Stimulated activated memory B cell treated with anti-CD40 and anti-IgM and Interleukin-4, amounts not matched to agents 10 μg/mL and 1 μg/mL and 100 μg/mL, for 72 hours (primary cell): ENCODE measurements at regions not wholly inside any gene's neighbourhood (a gene's known extent, or its start where the extent isn't known, plus 50 kb on each side); places are given as distances from the start of the nearest gene placed in this dataset.
A peak's percentile ranks its signal among the peaks of the same experiment; 100 is the strongest.

ENCODE experiments used
- ATAC-seq: fragments of 150-1000 bp; cut with Tn5 transposase; 2 replicates; pipeline ENCODE4 v1.10.0; 2021
- H3K27ac Mint-ChIP-seq: one replicate; pipeline ENCODE4 v1.8.0; 2022; ENCODE audit warnings: mild to moderate bottlenecking, mixed read lengths
- H3K27me3 Mint-ChIP-seq: one replicate; pipeline ENCODE4 v1.8.0; 2022; ENCODE audit warnings: mixed read lengths
- H3K36me3 Mint-ChIP-seq: one replicate; pipeline ENCODE4 v1.8.0; 2022; ENCODE audit warnings: mixed read lengths
- H3K4me1 Mint-ChIP-seq: one replicate; pipeline ENCODE4 v1.8.0; 2022; ENCODE audit warnings: mixed read lengths
- H3K4me3 Mint-ChIP-seq: one replicate; pipeline ENCODE4 v1.8.0; 2022; ENCODE audit warnings: mild to moderate bottlenecking, moderate library complexity, mixed read lengths
- H3K9me3 Mint-ChIP-seq: one replicate; pipeline ENCODE4 v1.8.0; 2022; ENCODE audit warnings: mixed read lengths

DNA sequence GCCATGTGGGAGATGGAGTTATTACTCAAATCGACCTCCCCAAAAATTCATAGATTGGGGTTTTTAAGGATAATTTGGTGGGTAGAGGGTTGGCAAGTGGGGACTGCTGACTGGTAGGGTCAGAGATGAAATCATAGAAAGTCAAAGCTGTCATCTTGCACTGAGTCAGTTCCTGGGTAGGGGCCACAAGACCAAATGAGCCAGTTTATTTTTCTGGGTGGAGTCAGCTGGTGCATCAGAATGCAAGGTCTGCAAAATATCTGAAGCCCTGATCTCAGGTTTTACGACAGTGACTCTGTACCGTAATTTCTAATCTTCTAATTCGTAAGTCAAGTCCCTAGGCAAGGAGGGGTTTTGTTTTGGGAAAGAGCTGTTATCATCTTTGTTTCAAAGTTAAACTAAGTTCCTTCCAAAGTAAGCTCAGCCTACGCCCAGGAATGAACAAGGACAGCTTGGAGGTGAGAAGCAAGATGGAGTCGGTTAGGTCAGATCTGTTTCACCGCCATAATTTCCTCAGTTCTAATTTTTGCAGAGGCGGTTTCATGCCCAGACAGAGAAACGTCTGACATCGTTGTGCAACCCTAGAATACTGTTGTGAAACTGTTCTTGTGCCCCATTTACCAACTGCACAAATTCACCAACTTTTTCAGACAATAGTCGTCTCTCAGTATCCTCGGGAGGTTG lies 104.5 kb upstream of the SFSWAP start:
- peaks cover 78% of the 10 kb centered on the region for H3K27me3 Mint-ChIP-seq
- H3K4me1 Mint-ChIP-seq, result peaks cover 9% of the 10 kb centered on the region
- H3K36me3 Mint-ChIP-seq, result no peaks in the 10 kb centered on the region
- no peaks in the 10 kb centered on the region for H3K9me3 Mint-ChIP-seq
- H3K4me3 Mint-ChIP-seq, result no peak overlapping the region
- no peak overlapping the region for H3K27ac Mint-ChIP-seq
- ATAC-seq, result no peak

DNA sequence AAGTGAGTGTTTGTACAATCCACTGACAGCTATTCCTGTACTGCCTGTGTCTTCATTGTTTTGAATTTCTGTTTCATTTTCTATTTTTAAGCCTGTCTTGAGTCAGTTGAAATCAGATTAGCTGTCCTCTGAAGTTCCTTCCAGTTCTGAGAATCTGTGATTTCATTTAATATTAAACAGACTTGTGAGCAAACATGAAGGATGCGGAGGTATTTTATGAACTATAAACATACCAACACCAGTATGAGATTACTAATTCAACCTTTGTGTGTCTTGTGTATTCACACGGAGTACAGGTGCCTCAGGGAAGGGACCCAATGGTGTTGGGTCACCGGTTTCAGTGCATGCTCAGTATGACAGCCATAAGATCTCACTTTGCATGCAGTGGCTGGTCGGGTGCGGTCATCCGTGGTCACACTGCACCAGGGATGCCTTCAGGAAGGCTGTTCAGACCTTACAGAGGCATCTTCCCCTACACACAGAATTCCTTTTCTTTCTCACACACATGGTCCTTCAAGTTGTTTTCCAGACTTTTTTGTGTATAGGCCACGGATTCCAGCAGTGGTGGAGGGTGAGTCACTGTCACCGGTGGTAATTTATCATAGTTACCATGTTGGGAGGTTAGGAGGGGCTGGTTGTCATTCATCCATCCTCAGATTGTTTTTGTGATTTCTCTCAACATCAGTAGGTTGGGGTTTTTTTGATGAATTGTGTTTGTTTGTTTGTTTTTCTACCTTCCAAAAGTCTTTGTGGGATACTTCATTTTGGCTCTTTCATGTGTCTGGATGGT lies 103.0 kb upstream of the SFSWAP start:
- H3K27ac Mint-ChIP-seq, result no peak overlapping the region
- no peak overlapping the region for H3K4me3 Mint-ChIP-seq
- no peaks in the 10 kb centered on the region for H3K9me3 Mint-ChIP-seq
- no peaks in the 10 kb centered on the region for H3K36me3 Mint-ChIP-seq
- no peak for ATAC-seq
- peaks cover 82% of the 10 kb centered on the region for H3K27me3 Mint-ChIP-seq
- H3K4me1 Mint-ChIP-seq, result peaks cover 9% of the 10 kb centered on the region

DNA sequence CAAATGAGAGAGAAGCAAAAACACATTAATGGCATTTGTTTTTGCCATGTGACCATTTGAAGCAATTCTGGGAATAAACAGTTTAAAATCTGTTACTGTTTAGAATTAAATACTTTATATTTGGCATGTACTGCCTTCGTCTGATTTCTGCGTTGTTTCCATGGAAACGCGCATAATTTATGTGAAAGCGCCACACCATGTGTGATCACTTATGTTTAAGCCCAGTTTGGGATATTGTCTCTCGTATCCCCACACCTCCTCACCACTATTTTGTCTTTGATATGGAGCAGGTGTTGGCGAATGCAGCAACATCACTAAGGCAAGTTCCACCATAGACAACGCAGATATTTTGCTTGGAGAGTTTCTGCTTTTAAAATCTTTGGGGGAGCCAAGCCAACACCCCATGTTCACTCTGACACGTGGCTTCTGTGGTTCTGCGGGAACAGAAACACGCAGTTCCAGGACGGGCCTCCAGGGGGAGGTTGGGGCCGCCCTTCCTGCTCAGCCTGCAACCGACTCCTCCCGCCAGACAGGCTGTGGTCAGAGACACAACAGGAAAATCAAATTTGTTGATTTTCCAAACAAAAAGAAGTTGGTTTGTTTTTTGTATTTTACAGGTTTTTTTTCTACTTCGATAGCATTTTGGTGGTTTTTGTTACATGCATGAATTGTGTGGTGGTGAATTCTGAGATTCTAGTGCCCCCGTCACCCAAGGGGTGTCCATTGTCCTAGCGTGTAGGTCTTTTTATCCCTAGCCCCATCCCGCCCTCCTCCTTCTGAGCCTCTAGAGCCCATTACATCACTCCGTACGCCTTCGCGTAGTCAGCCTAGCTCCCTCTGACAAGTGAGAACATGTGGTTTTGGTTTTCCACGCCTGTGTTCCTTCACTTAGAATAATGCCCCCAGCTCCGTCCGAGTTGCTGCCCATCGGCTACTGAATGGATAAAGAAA lies 101.9 kb upstream of the SFSWAP start:
- peak; percentile 68 for ATAC-seq
- peaks cover 83% of the 10 kb centered on the region for H3K27me3 Mint-ChIP-seq
- H3K4me3 Mint-ChIP-seq, result no peak overlapping the region
- no peaks in the 10 kb centered on the region for H3K36me3 Mint-ChIP-seq
- H3K4me1 Mint-ChIP-seq, result peaks cover 9% of the 10 kb centered on the region
- no peak overlapping the region for H3K27ac Mint-ChIP-seq
- H3K9me3 Mint-ChIP-seq, result no peaks in the 10 kb centered on the region

DNA sequence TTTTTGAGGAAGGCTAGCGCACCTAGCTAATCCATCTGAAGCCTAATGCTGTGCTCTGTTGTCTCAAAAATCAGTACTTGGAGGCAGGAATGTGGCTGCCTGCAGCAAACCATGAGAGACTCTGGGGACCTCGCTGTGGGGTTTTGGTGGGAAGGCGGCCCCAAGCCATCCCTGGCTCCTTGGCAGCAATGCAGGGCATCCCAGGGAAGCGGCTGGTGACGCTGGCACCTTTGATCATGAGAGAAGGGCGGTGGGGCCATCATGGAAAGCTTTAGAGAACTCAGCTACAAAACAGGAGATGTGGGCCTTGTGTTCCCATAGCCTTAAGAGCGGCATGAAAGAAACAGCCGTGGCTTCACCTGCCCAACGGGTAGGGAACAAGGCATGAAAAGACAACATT lies 101.1 kb upstream of the SFSWAP start:
- Mint-ChIP-seq H3K4me1 (peaks cover 4% of the 10 kb centered on the region), H3K36me3 (no peaks in the 10 kb centered on the region), H3K27ac (no peak overlapping the region), H3K27me3 (peaks cover 76% of the 10 kb centered on the region), H3K9me3 (no peaks in the 10 kb centered on the region), H3K4me3 (no peak overlapping the region)
- ATAC-seq, result no peak

DNA sequence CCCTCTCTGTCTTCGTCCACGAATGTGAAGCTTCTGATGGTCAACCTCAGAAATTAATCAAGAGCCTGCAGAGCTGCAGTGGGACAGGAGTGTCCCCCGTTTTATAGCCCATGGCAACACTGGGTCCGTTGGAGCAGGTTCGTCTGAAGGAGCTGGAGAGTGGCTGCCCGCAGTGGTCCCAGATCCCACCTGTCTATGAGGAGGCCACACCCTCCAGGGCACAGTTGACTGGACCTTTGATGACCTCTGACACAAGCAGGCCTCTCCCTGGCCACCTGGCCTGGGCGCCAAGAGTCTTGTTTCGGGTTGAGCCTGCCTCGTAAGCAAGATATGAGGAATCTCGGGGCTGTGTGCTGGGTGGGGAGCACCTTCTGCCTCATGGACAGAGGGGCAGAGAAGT lies 100.7 kb upstream of the SFSWAP start:
- Mint-ChIP-seq H3K4me3 (no peak overlapping the region), H3K27me3 (peaks cover 72% of the 10 kb centered on the region), H3K36me3 (no peaks in the 10 kb centered on the region), H3K4me1 (peaks cover 4% of the 10 kb centered on the region), H3K27ac (no peak overlapping the region), H3K9me3 (no peaks in the 10 kb centered on the region)
- no peak for ATAC-seq

DNA sequence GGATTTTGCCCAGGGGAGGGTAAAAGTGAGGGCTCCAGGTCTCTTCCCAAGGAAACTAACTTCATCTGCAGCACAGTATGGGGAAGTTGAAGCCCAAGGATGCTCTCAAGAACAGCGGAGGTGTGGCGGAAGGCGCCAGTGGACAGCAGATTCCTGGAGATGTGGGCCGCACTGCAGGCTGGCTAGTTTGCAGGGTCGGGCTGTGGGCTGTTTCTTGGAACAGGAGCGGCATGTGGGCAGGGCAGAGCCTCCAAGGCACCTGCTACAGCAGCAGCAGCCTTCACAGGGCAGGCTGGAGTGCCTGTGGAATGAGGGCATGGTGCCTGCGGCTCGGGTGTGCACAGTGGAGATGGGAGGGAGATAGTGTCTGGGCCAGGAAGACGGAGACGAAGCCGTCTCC lies 100.0 kb upstream of the SFSWAP start:
- Mint-ChIP-seq H3K36me3 (no peaks in the 10 kb centered on the region), H3K27me3 (peaks cover 69% of the 10 kb centered on the region), H3K4me1 (peaks cover 4% of the 10 kb centered on the region), H3K27ac (no peak overlapping the region), H3K4me3 (no peak overlapping the region), H3K9me3 (no peaks in the 10 kb centered on the region)
- no peak for ATAC-seq

DNA sequence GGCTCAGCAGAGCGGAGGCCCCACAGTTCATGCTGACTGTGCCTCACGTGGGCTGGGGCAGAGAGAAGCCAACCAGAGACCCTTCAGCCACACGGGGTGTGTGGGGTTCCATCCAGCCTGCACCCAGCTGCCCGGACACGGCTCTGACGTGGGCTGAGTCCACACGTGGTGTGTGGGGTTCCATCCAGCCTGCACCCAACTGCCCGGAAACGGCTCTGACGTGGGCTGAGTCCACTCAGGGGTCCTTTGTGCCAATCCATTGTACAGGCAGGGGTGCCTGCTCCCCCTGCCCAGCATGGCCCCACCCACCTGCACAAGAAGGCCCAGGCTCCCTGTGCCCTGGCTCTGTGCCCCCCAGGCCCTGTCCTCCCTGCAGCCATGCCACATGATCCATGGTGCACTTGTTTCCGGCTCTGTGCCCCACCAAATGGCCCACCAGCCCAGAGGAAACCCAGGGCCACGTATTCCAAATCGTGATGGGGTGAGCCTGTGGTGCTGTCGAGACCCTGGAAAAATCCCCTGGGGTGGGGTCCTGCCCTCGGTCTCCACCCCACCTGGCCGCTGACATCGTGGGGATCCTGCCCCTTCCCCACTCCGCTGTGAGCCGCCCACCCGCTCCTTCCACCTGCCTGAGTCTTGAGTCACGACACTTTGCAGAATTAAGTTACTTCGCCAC lies 99.3 kb upstream of the SFSWAP start:
- Mint-ChIP-seq H3K36me3 (no peaks in the 10 kb centered on the region), H3K27me3 (peaks cover 69% of the 10 kb centered on the region), H3K4me3 (no peak overlapping the region), H3K27ac (no peak overlapping the region), H3K9me3 (no peaks in the 10 kb centered on the region), H3K4me1 (peaks cover 4% of the 10 kb centered on the region)
- no peak for ATAC-seq

DNA sequence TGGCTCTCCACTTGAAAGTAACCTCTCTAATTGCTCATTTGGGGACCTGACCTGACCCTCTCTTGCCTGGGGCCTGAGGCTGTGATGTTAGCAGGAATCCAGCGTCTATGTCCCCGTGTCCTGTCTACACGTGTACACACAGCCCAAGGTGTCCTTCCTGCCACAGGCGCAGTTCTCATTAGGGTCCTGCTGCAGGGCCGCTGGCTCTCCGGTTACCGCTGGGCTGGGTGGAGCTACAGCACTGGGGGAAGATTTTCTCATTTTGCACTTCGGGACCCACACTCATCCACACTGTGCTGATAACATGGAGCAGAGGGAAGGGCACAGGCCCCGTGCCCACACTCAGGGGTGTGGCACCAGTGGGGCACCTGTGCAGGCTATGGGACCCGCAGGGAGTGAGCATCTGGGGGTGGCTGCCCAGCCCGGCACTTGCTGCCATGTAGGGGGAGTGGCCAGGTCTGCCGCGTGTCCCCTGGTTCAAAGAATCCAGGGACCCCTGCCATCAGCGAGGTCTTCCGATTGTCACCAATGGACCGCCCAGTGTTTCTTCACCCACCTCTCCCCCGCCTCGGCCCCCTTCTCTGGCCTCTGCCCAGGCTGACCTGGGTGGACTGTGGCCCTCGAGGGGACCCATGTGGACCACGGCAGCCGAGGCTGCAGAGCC lies 98.7 kb upstream of the SFSWAP start:
- peaks cover 71% of the 10 kb centered on the region for H3K27me3 Mint-ChIP-seq
- peaks cover 4% of the 10 kb centered on the region for H3K4me1 Mint-ChIP-seq
- no peaks in the 10 kb centered on the region for H3K36me3 Mint-ChIP-seq
- no peak for ATAC-seq
- no peak overlapping the region for H3K27ac Mint-ChIP-seq
- no peak overlapping the region for H3K4me3 Mint-ChIP-seq
- H3K9me3 Mint-ChIP-seq, result no peaks in the 10 kb centered on the region

DNA sequence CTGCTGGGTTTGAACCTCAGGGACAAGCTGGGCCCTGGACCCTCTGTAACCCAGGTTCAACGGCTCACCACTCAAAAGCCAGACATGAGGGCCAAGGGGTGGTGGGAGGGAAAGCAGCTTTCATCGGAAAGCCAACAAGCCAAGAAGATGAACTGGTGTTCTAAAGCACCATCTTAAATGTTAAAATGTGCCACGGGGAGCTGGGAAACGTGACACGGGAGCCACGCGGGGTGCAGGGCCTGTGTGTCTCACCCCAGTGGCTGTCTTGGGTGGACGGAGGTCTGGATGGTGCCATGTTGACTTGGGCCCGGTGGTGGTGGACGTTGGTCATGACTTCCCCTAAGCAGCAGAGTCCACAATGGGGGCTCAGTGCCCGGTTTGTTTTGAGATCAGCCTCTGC lies 97.7 kb upstream of the SFSWAP start:
- Mint-ChIP-seq H3K36me3 (no peaks in the 10 kb centered on the region), H3K4me3 (no peak overlapping the region), H3K27me3 (peaks cover 72% of the 10 kb centered on the region), H3K4me1 (no peaks in the 10 kb centered on the region), H3K9me3 (no peaks in the 10 kb centered on the region), H3K27ac (no peak overlapping the region)
- ATAC-seq, result no peak

DNA sequence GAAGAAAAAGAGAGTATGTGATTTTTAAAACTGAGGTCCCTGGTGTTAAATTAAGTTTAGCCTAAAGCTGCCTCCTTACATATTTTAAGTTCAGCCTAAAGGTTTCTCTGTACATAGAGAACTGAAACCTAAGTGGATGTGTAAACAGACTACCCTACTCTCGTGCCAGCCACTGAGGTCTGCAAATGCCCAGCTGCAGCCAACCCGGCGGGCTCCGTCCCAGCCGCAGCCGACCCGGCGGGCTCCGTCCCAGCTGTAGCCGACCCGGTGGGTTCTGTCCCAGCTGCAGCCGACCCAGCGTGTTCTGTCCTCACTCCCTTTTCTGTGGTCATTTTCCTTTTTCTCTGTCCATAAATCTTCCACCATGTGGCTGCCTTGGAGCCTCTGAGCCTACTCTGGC lies 97.2 kb upstream of the SFSWAP start:
- Mint-ChIP-seq H3K27me3 (peaks cover 77% of the 10 kb centered on the region), H3K36me3 (no peaks in the 10 kb centered on the region), H3K9me3 (no peaks in the 10 kb centered on the region), H3K27ac (no peak overlapping the region), H3K4me1 (no peaks in the 10 kb centered on the region), H3K4me3 (no peak overlapping the region)
- no peak for ATAC-seq

DNA sequence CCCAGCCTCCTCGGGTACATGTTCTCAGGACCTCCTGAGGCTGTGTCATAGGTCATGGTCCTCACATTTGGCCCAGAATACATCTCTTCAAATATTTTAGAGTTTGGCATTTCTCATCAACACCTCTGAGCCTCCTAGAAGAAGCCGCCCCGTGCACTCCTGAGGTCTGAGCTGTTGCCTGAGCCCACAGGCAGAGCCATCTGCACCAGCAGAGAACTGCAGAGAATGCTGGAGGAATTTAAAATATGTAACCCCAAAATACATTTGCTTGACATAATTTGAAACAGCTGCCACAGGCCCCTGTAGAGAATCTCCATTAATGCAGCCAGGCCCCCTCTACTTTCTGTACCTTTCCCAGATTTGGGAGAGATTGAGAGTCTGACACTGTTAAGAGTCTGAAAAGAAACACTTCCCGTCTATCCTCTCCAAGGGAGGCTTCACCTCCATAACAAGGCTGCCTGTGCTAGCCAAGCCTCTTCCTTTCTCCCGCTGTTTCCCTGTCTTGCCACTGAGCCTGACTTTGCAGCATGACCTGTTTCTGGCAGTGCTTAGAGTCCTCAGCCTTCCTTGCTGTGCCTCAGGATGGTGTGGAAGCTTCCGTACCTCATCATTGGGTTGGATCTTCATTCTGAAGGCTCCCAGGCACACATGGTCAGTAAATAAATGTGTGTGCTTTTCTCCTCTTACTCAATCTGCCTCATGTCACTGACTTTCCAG lies 95.4 kb upstream of the SFSWAP start:
- Mint-ChIP-seq H3K27me3 (peaks cover 80% of the 10 kb centered on the region), H3K9me3 (no peaks in the 10 kb centered on the region)
- ATAC-seq, result no peak

DNA sequence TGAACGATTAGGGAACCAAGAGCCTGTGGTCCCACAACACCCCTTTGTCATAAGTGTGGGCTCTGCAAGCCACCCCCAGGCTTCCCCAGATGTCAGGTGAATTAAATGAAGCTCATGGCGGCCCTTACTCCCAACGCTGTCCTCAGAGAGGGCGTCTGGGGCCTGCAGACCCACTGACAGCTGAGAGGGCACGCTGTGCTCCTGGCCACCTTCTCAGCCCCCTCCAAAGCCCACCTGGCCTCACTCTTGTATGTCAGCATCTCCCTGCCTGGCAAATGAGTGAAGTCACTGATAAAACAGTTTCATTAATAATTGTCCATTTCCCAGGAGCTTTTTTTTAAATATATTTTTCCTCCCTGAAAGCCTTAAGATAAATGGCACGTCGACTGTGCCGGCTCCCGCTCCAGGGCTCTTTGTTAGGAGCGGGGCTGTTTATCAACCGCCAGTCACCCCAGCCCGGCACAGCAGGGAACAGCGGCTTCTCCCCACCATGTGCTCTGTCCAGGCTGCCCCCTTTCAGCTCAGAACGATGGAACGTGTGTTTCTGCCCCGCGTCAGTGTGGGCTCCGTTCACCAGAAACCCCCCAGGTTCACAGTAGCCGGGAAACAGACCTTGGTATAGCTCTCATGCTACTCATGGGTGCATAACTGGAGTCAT lies 94.7 kb upstream of the SFSWAP start:
- Mint-ChIP-seq H3K27me3 (peaks cover 75% of the 10 kb centered on the region), H3K9me3 (no peaks in the 10 kb centered on the region), H3K4me3 (no peak overlapping the region), H3K27ac (no peak overlapping the region), H3K36me3 (no peaks in the 10 kb centered on the region), H3K4me1 (no peaks in the 10 kb centered on the region)
- no peak for ATAC-seq

More for the DNA sequence above, 95.4 kb upstream of the SFSWAP start:
- H3K4me3 Mint-ChIP-seq, result no peak overlapping the region
- H3K27ac Mint-ChIP-seq, result no peak overlapping the region
- H3K36me3 Mint-ChIP-seq, result no peaks in the 10 kb centered on the region
- no peaks in the 10 kb centered on the region for H3K4me1 Mint-ChIP-seq

DNA sequence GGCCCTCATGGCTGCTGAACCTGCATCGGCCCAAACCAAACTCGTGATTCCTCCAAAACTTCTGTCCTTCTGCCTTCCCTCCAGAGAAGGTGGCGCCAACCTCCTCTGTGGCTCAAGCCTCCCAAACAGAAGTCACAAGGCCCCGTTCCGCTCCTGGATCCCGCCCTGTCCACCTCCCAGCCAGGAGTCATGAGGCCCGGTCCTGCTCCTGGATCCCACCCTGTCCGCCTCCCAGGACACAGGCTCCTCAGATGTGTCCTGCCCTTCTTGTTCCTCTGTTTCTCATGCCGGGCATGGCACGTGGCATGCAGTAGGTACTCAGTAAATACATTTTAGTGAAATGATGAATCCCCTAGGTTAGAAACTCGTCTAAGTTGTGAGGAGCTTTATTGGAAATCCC lies 94.2 kb upstream of the SFSWAP start:
- H3K4me1 Mint-ChIP-seq, result no peaks in the 10 kb centered on the region
- peaks cover 75% of the 10 kb centered on the region for H3K27me3 Mint-ChIP-seq
- no peaks in the 10 kb centered on the region for H3K9me3 Mint-ChIP-seq
- no peak overlapping the region for H3K27ac Mint-ChIP-seq
- H3K36me3 Mint-ChIP-seq, result no peaks in the 10 kb centered on the region
- no peak overlapping the region for H3K4me3 Mint-ChIP-seq
- no peak for ATAC-seq

DNA sequence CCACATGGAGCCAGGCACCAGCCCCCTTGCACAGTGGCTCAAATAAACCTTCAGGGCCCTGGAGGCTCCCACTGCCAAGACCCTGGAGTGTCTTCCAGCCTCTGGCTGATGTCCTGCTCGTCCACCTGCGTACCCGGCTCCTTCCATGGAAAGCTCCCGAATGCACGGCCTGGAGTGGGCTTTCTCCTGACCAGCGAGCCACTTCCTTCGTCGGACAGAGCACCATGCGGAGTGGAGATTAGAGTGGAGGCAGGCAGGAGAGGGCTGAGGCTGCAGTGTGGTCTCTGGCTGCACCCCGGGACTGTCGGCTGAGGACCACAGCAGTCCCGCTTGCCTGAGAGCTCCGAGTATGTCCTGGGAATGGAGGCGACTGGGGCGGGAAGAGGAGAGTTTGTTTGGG lies 93.7 kb upstream of the SFSWAP start:
- no peak for ATAC-seq
- no peaks in the 10 kb centered on the region for H3K9me3 Mint-ChIP-seq
- no peak overlapping the region for H3K27ac Mint-ChIP-seq
- no peaks in the 10 kb centered on the region for H3K36me3 Mint-ChIP-seq
- no peaks in the 10 kb centered on the region for H3K4me1 Mint-ChIP-seq
- H3K27me3 Mint-ChIP-seq, result peaks cover 75% of the 10 kb centered on the region
- no peak overlapping the region for H3K4me3 Mint-ChIP-seq
